ENCODE measurements at regions not wholly inside any gene's neighbourhood (a gene's known extent, or its start where the extent isn't known, plus 50 kb on each side); places are given as distances from the start of the nearest gene placed in this dataset.

GRCh38 chrX:27391623-27392022 lies 71.5 kb downstream of the PPP4R3C start (continued):
- TF ChIP-seq HMGXB4 (CRISPR knock-in tag; IDR thresholded peaks at IDR 0.05; ENCODE audit: borderline replicate concordance) (no peak), CBX2 (IDR thresholded peaks at IDR 0.05; ENCODE audit: borderline replicate concordance, low read depth) (no peak)

- no peak overlapping the region for H3K4me2 ChIP-seq
- no peaks in the 10 kb centered on the region for H3K4me1 ChIP-seq
- DNase-seq (ENCODE audit: low read depth in 1 of 2, low spot score in 1 of 2) (no peak), FAIRE-seq (no peak), ATAC-seq (no peak)
- CTCF ChIA-PET, result no interaction called here
- 42% methylated on average over 11 of the region's 11 CpGs for WGBS (ENCODE audit: missing lambda C conversion rate)
- no peaks in the 10 kb centered on the region for H3K9me3 ChIP-seq
- no peak overlapping the region for H3K27ac ChIP-seq
- no peak overlapping the region for H3K4me3 ChIP-seq
- TF ChIP-seq MAX (IDR thresholded peaks at IDR 0.05) (no peak), NFE2L2 (conservative IDR thresholded peaks at IDR 0.05; ENCODE audit: low read length) (no peak), RNF2 (IDR thresholded peaks at IDR 0.05; ENCODE audit: borderline replicate concordance, low read depth) (no peak), BHLHE40 (IDR thresholded peaks at IDR 0.05; ENCODE audit: low read depth, low read length) (no peak), HMGXB4 (CRISPR knock-in tag; IDR thresholded peaks at IDR 0.05; ENCODE audit: borderline replicate concordance) (no peak), CEBPB (IDR thresholded peaks at IDR 0.05) (no peak), TFCP2L1 (CRISPR knock-in tag; IDR thresholded peaks at IDR 0.05) (no peak), GATA3 (IDR thresholded peaks at IDR 0.05; ENCODE audit: borderline replicate concordance) (no peak), EHF (CRISPR knock-in tag; IDR thresholded peaks at IDR 0.05) (no peak), ZSCAN20 (CRISPR knock-in tag; IDR thresholded peaks at IDR 0.05) (no peak), FOSL2 (IDR thresholded peaks at IDR 0.05) (no peak), FOSL2 (CRISPR knock-in tag; IDR thresholded peaks at IDR 0.05) (no peak), EHMT2 (IDR thresholded peaks at IDR 0.05; ENCODE audit: low read depth) (no peak), RAD21 (conservative IDR thresholded peaks at IDR 0.05 in 1 of 2, IDR thresholded peaks at IDR 0.05 in 1 of 2) (no peak), MAZ (IDR thresholded peaks at IDR 0.05; ENCODE audit: borderline replicate concordance, low read depth, low read length) (no peak)
- POLR2A ChIA-PET, result no interaction called here
Measured at GRCh38 chrX:27381419-27381818, 81.7 kb downstream of the PPP4R3C start.

GRCh38 chrX:27380163-27380845 lies 82.8 kb downstream of the PPP4R3C start:
- ChIA-PET POLR2A (no interaction called here), CTCF (no interaction called here)
- no peak for DNase-seq (ENCODE audit: low read depth in 1 of 2, low spot score in 1 of 2)
- no peak overlapping the region for H3K4me3 ChIP-seq
- no peak for FAIRE-seq
- H3K4me1 ChIP-seq, result no peaks in the 10 kb centered on the region
- ATAC-seq, result no peak
- no peaks in the 10 kb centered on the region for H3K9me3 ChIP-seq
- WGBS (ENCODE audit: missing lambda C conversion rate), result 0% methylated on average over 5 of the region's 12 CpGs
- no peak overlapping the region for H3K27ac ChIP-seq
- H3K4me2 ChIP-seq, result no peak overlapping the region
- TF ChIP-seq RCOR1 (IDR thresholded peaks at IDR 0.05; ENCODE audit: low read depth, low read length) (no peak), CEBPB (IDR thresholded peaks at IDR 0.05) (no peak), TFCP2L1 (CRISPR knock-in tag; IDR thresholded peaks at IDR 0.05) (no peak), ZC3H11A (IDR thresholded peaks at IDR 0.05) (no peak), EHMT2 (IDR thresholded peaks at IDR 0.05; ENCODE audit: low read depth) (no peak), POLR2A (IDR thresholded peaks at IDR 0.05; ENCODE audit: low read length) (no peak), HES2 (IDR thresholded peaks at IDR 0.05) (no peak), KDM5A (IDR thresholded peaks at IDR 0.05) (no peak), CHD2 (IDR thresholded peaks at IDR 0.05; ENCODE audit: low read length, partially characterized antibody) (no peak), RFX5 (IDR thresholded peaks at IDR 0.05) (no peak), NR3C1 (IDR thresholded peaks at IDR 0.05) (no peak), ZSCAN20 (CRISPR knock-in tag; IDR thresholded peaks at IDR 0.05) (no peak), E2F6 (IDR thresholded peaks at IDR 0.05; ENCODE audit: borderline replicate concordance, low read depth) (no peak), USF2 (IDR thresholded peaks at IDR 0.05) (no peak), EP300 (IDR thresholded peaks at IDR 0.05) (no peak)

All from A549 (cell line).